NCI-H2171 treated with DMSO at 0.1 percent for 48 hours (cell line): ENCODE measurements at regions not wholly inside any gene's neighbourhood (a gene's known extent, or its start where the extent isn't known, plus 50 kb on each side); places are given as distances from the start of the nearest gene placed in this dataset.

Experiments used
- DNase-seq: peaks from one replicate; lab custom pipeline; 2025; lab: John Stamatoyannopoulos, UW

GRCh38 chr3:189117087-189117486 lies 54.7 kb upstream of the TPRG1 start:
- peak; percentile 80 for DNase-seq

GRCh38 chr3:189118896-189119295 lies 52.9 kb upstream of the TPRG1 start:
- DNase-seq = no peak

DNA sequence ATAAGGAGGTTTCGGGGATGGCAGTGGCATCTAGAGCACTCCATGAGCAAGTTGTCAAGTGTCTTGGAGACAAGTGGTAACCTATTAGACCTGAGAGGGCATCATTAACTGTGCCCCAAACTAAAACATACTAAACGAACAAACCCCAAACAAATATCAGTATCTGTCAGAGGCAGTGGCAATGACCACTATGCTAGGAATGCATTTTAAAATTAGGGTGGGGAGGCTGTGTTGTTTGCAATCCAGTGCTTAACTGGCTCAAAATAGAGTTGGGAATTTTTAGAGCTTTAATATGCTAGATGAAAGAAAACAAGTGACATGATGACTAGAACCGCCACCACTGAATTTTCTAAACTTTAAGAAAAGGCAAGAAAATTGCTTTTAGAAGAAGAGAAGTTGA lies 51.8 kb upstream of the TPRG1 start:
- no peak for DNase-seq

- no peak for DNase-seq
Observed at GRCh38 chr3:189121092-189121491, 50.7 kb upstream of the TPRG1 start.
